Gastroesophageal sphincter (tissue), 3 donors: ENCODE measurements at regions not wholly inside any gene's neighbourhood (a gene's known extent, or its start where the extent isn't known, plus 50 kb on each side); places are given as distances from the start of the nearest gene placed in this dataset.

Experiments used
- EP300 ChIP-seq: sonication (generic); formaldehyde crosslinking; IDR thresholded peaks from one replicate; pipeline ENCODE4 v1.6.1; 2017; ENCODE audit warnings: antibody characterized with exemption, mild to moderate bottlenecking
- POLR2A ChIP-seq, 2 donors: fragments of 450-650 bp; IDR thresholded peaks; one replicate each; pipeline ENCODE4 v1.6.1; 2017; ENCODE audit warnings: antibody characterized with exemption in 2 of 2, mild to moderate bottlenecking in 2 of 2, moderate library complexity in 1 of 2
- POLR2AphosphoS5 ChIP-seq: sonication (generic); formaldehyde crosslinking; IDR thresholded peaks from one replicate; pipeline ENCODE4 v1.6.1; 2017; ENCODE audit warnings: antibody characterized with exemption
- TF ChIP-seq, protein P1 (sequence below), 4 experiments: fragments of 200-600 bp in 2 of 4; fragments of 450-650 bp in 2 of 4; sonication (generic) in 1 of 4; IDR thresholded peaks; one replicate each; pipeline ENCODE4 v1.5.1; 2017 to 2019; ENCODE audit warnings: antibody characterized with exemption in 4 of 4, mild to moderate bottlenecking in 2 of 4, moderate library complexity in 2 of 4

GRCh38 chr9:30349526-30350513, 2034.6 kb upstream of the ACO1 start:
- TF ChIP-seq, protein P1, sequence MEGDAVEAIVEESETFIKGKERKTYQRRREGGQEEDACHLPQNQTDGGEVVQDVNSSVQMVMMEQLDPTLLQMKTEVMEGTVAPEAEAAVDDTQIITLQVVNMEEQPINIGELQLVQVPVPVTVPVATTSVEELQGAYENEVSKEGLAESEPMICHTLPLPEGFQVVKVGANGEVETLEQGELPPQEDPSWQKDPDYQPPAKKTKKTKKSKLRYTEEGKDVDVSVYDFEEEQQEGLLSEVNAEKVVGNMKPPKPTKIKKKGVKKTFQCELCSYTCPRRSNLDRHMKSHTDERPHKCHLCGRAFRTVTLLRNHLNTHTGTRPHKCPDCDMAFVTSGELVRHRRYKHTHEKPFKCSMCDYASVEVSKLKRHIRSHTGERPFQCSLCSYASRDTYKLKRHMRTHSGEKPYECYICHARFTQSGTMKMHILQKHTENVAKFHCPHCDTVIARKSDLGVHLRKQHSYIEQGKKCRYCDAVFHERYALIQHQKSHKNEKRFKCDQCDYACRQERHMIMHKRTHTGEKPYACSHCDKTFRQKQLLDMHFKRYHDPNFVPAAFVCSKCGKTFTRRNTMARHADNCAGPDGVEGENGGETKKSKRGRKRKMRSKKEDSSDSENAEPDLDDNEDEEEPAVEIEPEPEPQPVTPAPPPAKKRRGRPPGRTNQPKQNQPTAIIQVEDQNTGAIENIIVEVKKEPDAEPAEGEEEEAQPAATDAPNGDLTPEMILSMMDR (IDR thresholded peaks at IDR 0.05): no peak
- TF ChIP-seq EP300: no peak
- no peak for TF ChIP-seq POLR2A (IDR thresholded peaks at IDR 0.05)
- TF ChIP-seq POLR2AphosphoS5: no peak
